LoVo (cell line): ENCODE measurements at regions not wholly inside any gene's neighbourhood (a gene's known extent, or its start where the extent isn't known, plus 50 kb on each side); places are given as distances from the start of the nearest gene placed in this dataset.
"Not testable (repeated sequence)": the region's sequence is repeated elsewhere in the genome, so short reads cannot be mapped to it uniquely, and the experiment has no call there.

Experiments used
- DNase-seq: peaks from one replicate; pipeline ENCODE4 v3.0.0-alpha.2; 2016; ENCODE audit warnings: low spot score

- no peak for DNase-seq
Measured at GRCh38 chr5:135178476-135179155, 144.6 kb upstream of the PITX1 start.

GRCh38 chr5:135177591-135177990, 143.6 kb upstream of the PITX1 start:
- DNase-seq, result no peak

GRCh38 chr5:135176991-135177390, 143.0 kb upstream of the PITX1 start:
- no peak for DNase-seq

GRCh38 chr5:135174315-135175096, 140.5 kb upstream of the PITX1 start:
- no peak for DNase-seq

GRCh38 chr5:135173662-135174290, 139.7 kb upstream of the PITX1 start:
- DNase-seq, result no peak

GRCh38 chr5:135172718-135173117, 138.7 kb upstream of the PITX1 start:
- no peak for DNase-seq

- no peak for DNase-seq
Measured at GRCh38 chr5:135171336-135171735, 137.3 kb upstream of the PITX1 start.

DNA sequence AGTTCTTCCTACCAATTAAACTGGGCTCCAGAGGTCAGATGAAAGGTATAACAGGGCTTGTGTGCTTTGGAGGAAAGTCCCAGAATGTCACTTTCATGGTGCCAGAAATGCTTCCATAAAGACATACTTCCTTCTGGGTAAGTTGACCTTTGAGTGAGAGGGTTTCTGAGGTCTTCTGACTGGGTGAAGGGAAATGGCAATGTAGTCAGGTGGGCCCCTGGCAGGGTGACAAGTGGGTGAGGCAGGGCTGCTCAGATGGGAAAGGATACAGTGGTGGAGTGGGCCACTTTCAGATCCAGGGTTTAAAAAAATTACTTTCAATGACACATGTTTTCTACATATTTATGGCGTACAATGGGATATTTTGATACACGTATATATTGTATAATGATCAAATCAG, 136.5 kb upstream of the PITX1 start:
- DNase-seq, result no peak

DNA sequence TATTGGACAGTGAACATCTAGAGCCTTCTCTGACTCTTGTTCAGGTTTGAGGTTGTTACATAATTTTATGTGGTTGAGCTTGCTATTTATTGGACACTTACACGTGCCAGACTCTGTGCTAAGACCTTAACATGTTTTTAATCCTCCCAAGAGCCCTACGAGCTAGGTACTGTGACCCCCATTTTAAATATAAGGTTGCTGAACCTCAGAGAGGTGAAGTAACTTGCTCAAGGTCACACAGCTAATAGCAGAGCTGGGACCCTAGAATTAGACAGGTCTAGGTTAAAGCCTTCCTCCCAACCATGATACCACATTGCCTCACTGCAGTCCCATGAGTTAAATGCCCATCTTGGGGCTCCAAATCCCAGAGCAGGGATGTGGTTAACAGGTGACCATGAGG, 135.7 kb upstream of the PITX1 start:
- DNase-seq, result no peak

DNA sequence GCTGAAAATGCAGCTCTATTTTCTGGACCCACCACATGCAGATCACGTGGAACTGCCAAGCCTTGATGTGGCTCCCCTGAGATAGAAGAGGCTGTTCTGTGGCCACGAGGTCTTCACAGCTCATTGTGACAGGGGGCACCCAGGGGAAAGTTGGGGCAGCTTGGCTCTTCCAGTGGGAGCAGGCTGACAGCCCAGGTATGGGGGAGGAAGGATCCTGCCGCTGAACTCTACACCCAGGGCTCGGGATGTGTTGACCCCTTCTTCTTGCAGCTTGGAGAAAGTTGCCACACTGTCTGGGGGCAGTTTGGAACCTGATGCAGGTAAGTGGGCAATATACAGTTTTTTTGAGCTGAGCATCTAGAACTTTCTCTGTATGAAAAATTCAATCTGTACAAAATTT, 133.6 kb upstream of the PITX1 start:
- DNase-seq, result no peak

- DNase-seq, result not testable (repeated sequence)
Measured at GRCh38 chr5:135164873-135165614, 131.0 kb upstream of the PITX1 start.

DNA sequence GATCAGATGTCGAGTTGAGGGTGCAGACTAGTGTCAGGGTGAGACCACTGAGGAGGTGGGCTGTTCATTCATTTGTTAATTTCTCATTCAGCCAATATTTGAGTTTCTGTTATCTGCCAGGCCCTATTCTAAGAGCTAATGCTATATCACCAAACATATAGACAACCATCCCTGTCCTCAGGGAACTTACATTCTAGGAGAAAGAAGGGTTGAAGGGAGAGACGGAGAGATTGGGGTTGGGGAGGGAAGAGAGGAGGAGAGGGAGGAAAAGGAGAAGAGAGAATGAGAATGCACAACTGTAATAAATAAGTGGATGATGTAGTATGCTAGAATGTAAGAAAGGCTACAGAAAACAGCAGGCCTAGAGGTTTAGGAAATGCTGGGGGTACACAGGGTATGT, 129.9 kb upstream of the PITX1 start:
- no peak for DNase-seq

DNA sequence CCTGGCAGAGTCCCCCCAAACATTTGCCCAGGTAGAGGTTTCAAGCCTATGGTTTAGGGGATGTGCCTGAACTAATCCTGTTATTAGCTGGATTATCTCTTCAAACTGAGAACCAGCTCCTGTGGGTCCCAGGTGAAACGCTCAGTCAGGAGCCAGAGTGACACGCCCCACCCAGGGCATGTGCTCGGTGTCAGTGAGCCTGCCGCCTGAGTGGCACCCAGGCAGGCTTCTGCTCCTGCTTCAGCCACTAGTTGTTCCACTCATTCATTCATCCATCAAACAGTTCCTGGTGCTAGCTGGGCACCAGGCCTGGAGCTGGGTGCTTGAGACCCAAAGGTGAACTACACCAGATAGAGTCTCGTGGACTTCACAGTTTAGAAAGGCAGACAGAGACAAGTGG, 129.4 kb upstream of the PITX1 start:
- DNase-seq, result no peak

GRCh38 chr5:135162661-135163265, 128.7 kb upstream of the PITX1 start:
- no peak for DNase-seq

DNA sequence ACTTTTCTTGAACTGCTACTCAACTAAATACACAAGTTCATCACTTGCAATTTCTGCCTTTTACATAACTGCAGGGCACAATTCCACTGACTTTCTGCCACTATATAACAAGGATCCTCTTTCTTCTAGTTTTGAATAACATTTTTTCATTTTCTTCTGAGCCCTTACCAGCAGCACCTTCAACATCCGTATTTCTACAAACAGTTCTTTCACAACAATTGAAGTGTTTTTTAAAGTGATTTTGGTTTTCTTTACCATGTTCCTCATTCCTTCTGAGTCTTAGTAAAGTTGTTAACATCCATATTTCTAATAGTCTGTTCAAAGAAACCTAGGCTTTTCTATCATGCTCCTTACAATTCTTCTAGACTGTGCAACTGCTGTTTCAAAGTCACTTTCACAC, 127.2 kb upstream of the PITX1 start:
- DNase-seq, result no peak

GRCh38 chr5:135160036-135160675, 126.1 kb upstream of the PITX1 start:
- no peak for DNase-seq

DNA sequence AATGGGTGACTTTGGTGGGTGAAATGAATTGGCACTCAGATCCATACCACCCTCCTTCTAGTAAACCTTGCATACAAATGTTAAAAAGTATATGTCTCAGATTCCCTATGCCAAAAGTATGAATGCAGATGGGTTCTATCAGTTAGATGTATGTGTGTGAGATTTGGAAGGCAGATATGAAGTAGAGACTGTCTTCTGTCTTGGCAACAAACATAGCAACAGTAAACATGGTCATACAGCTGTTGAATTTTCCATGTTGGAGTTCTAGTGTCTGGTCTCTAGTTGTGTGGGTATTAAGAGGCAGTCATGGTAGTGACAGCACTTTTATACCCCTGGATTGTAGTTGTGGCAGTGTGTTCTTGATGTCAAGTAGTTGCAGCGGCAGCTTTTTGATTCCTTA, 125.6 kb upstream of the PITX1 start:
- DNase-seq, result no peak

DNA sequence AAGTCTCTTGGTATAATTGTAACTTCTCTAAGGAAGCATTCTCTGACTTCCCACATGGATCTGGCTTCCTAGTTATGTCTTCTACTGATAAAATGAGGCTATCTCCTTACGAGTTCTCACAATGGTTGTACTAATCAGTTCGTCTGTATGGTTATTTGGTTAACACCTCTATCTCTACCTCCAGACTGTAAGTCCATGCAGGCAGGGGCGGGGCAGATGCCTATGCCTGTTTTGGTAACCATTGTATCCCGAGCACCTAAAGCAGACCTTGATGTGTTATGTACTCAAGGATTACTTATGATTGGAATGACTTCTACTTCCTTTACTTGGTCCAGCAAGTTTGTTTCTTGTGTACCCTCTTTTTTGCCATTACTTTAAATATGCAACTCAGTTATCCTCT, 125.0 kb upstream of the PITX1 start:
- DNase-seq, result no peak

- no peak for DNase-seq
Measured at GRCh38 chr5:135158314-135158697, 124.3 kb upstream of the PITX1 start.

DNA sequence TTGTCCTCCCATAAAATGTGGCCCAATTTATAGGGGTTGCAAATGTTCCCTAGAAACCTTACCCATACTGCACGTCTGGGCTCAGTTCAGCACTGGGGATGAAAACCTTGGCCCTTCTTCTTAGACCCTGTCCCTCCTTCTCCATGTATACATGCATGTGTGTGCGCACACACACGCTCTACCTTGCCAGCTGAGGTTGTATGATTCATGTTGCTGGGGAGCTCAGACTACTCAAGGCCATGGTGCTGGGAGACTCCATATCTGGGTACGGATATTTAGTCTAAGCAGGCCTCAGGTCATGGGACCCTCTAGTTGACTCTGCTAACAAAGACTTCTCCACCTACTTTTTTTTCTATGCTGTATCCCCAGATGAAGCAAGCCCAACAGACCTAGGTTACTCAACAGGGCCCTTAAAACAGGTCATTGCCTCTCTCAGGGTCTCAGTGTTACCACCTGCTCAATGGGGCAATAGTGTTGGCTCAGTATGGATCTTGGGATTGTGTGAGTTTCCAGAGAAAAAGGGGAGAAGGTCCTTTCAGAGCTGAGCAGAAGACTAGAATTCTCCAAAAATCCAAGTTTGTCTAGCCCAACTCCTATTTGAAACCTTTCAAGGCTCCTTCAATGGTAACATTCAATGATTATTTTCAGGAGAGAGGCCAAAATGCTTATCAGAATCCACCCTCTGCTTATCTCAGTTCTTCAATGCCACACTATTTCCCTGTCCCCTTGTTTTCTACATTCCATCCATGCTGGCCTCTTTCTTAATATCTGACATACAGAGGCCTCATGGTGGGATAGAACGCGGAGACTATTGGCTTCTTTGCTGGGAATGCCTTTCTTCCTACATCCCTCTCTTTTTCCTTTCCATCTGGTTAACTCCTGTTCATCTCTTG, 123.6 kb upstream of the PITX1 start:
- DNase-seq, result no peak
